IMR-90 (cell line): ENCODE measurements at regions not wholly inside any gene's neighbourhood (a gene's known extent, or its start where the extent isn't known, plus 50 kb on each side); places are given as distances from the start of the nearest gene placed in this dataset.

Experiments
- ATAC-seq: fragments of 200-7000 bp; cut with Tn5 transposase; 2 replicates; pipeline ENCODE4 v1.9.1; 2020; ENCODE audit warnings: low read depth, mild to moderate bottlenecking, moderate library complexity
- BruUV-seq: library from RNA; stranded (reverse); fragments of 400-500 nt; replicated peaks from 2 replicates; lab custom pipeline; 2021; lab: Mats Ljungman, UMichigan
- CTCF ChIA-PET: fragments of 300-600 bp; formaldehyde crosslinking; extraction: SDS; loops from one replicate; lab custom pipeline; 2021; ENCODE audit warnings: antibody characterized with exemption; lab: Yijun Ruan, JAX
- POLR2A ChIA-PET: fragments of 300-600 bp; sonication (Branson Sonifier 250); formaldehyde crosslinking; loops from one replicate; lab custom pipeline; 2022; ENCODE audit warnings: antibody characterized with exemption; ENCODE audit not compliant: unreplicated experiment; lab: Charles Lee
- DNase-seq: peaks from one replicate; pipeline ENCODE4 v3.0.0; 2013
- H2AFZ ChIP-seq: replicated peaks from 2 replicates; pipeline ENCODE3; 2013; ENCODE audit warnings: low read length, mild to moderate bottlenecking; ENCODE audit not compliant: poor library complexity
- H2AK5ac ChIP-seq: 2 replicates; pipeline ENCODE4 v1.6.1; 2013; ENCODE audit warnings: low read depth, low read length, inconsistent platforms
- H2AK9ac ChIP-seq: replicated peaks from 2 replicates; pipeline ENCODE3; 2013; ENCODE audit warnings: mild to moderate bottlenecking, low read depth, low read length, moderate library complexity; ENCODE audit not compliant: poor library complexity
- H2BK120ac ChIP-seq: 2 replicates; pipeline ENCODE4 v1.6.1; 2013; ENCODE audit warnings: low read depth, low read length, inconsistent platforms
- H2BK15ac ChIP-seq: 3 replicates; pipeline ENCODE4 v1.6.1; 2013; ENCODE audit warnings: low read depth, low read length, inconsistent platforms
- H2BK20ac ChIP-seq: 2 replicates; pipeline ENCODE4 v1.6.1; 2013; ENCODE audit warnings: low read depth, mild to moderate bottlenecking, inconsistent platforms, low read length, moderate library complexity
- H2BK5ac ChIP-seq: 2 replicates; pipeline ENCODE4 v1.6.1; 2013; ENCODE audit warnings: mild to moderate bottlenecking, low read depth, low read length, inconsistent platforms; ENCODE audit not compliant: poor library complexity, severe bottlenecking
- H3K14ac ChIP-seq: replicated peaks from 2 replicates; pipeline ENCODE4 v1.6.1; 2013; ENCODE audit warnings: low read depth, low read length, inconsistent platforms
- H3K18ac ChIP-seq: 2 replicates; pipeline ENCODE4 v1.6.1; 2013; ENCODE audit warnings: low read depth, low read length, control low read depth
- H3K23ac ChIP-seq: 2 replicates; pipeline ENCODE4 v1.6.1; 2013; ENCODE audit warnings: low read depth, low read length, inconsistent platforms
- H3K27ac ChIP-seq: 2 replicates; pipeline ENCODE4 v1.5.1; 2013; ENCODE audit warnings: mild to moderate bottlenecking, control low read depth, low read length; ENCODE audit not compliant: insufficient read depth
- H3K27me3 ChIP-seq: 2 replicates; pipeline ENCODE4 v1.6.1; 2013; ENCODE audit warnings: low read length; ENCODE audit not compliant: control insufficient read depth, insufficient read depth
- H3K36me3 ChIP-seq: 2 replicates; pipeline ENCODE4 v1.6.1; 2013; ENCODE audit warnings: low read length, mixed read lengths; ENCODE audit not compliant: control insufficient read depth, insufficient read depth
- H3K4ac ChIP-seq: 2 replicates; pipeline ENCODE4 v1.6.1; 2013; ENCODE audit warnings: low read depth, low read length, inconsistent platforms
- H3K4me1 ChIP-seq: 2 replicates; pipeline ENCODE4 v1.6.1; 2013; ENCODE audit warnings: low read length, mixed read lengths; ENCODE audit not compliant: control insufficient read depth, insufficient read depth
- H3K4me2 ChIP-seq: 2 replicates; pipeline ENCODE4 v1.6.1; 2013; ENCODE audit warnings: low read depth, mild to moderate bottlenecking, control low read depth, low read length, moderate library complexity
- H3K4me3 ChIP-seq: 2 replicates; pipeline ENCODE4 v1.5.1; 2013; ENCODE audit warnings: low read depth, mild to moderate bottlenecking, control low read depth, low read length, moderate library complexity; ENCODE audit not compliant: insufficient read depth
- H3K56ac ChIP-seq: 2 replicates; pipeline ENCODE4 v1.6.1; 2013; ENCODE audit warnings: low read length, inconsistent platforms; ENCODE audit not compliant: insufficient read depth; ENCODE audit errors: extremely low read depth
- H3K79me1 ChIP-seq, 2 experiments: 2 replicates each; pipeline ENCODE4 v1.6.1; 2013; ENCODE audit warnings: low read length in 2 of 2, inconsistent platforms in 1 of 2, low read depth in 1 of 2
- H3K9ac ChIP-seq: 2 replicates; pipeline ENCODE4 v1.6.1; 2013; ENCODE audit warnings: low read depth, low read length, control low read depth
- H3K9me1 ChIP-seq: 2 replicates; pipeline ENCODE4 v1.6.1; 2013; ENCODE audit warnings: low read length, inconsistent platforms; ENCODE audit not compliant: insufficient read depth
- H3K9me3 ChIP-seq: 2 replicates; pipeline ENCODE4 v1.6.1; 2013; ENCODE audit warnings: low read length; ENCODE audit not compliant: control insufficient read depth, insufficient read depth
- H4K20me1 ChIP-seq: 2 replicates; pipeline ENCODE4 v1.6.1; 2013; ENCODE audit warnings: low read length, inconsistent platforms; ENCODE audit not compliant: insufficient read depth
- H4K5ac ChIP-seq: 2 replicates; pipeline ENCODE4 v1.6.1; 2013; ENCODE audit warnings: mild to moderate bottlenecking, low read depth, low read length, control low read depth
- H4K8ac ChIP-seq, 2 experiments: 2 replicates each; pipeline ENCODE4 v1.6.1; 2013; ENCODE audit warnings: low read depth in 2 of 2, low read length in 2 of 2, control low read depth in 1 of 2, inconsistent platforms in 1 of 2
- H4K91ac ChIP-seq: 2 replicates; pipeline ENCODE4 v1.6.1; 2013; ENCODE audit warnings: low read depth, low read length, inconsistent platforms; ENCODE audit not compliant: insufficient read depth
- BHLHE40 ChIP-seq: fragments of 150-350 bp; IDR thresholded peaks from 2 replicates; pipeline ENCODE4 v1.6.1; 2016; ENCODE audit warnings: mild to moderate bottlenecking, low read depth, low read length
- CEBPB ChIP-seq: IDR thresholded peaks from 2 replicates; pipeline ENCODE4 v1.6.1; 2012; ENCODE audit warnings: low read depth, low read length, improper control_type of control experiment
- CHD1 ChIP-seq: IDR thresholded peaks from 2 replicates; pipeline ENCODE4 v1.6.1; 2012; ENCODE audit warnings: low read depth, low read length, improper control_type of control experiment
- CTCF ChIP-seq: conservative IDR thresholded peaks from 2 replicates; pipeline ENCODE4 v1.5.1; 2012; ENCODE audit warnings: mild to moderate bottlenecking, low read depth, low read length, improper control_type of control experiment
- ELK1 ChIP-seq: fragments of 150-350 bp; IDR thresholded peaks from 2 replicates; pipeline ENCODE4 v1.6.1; 2016; ENCODE audit warnings: low read depth, mild to moderate bottlenecking, low read length, moderate library complexity, borderline replicate concordance
- FOS ChIP-seq: fragments of 150-350 bp; IDR thresholded peaks from 2 replicates; pipeline ENCODE4 v1.6.1; 2016; ENCODE audit warnings: low read depth, low read length
- MAFK ChIP-seq: IDR thresholded peaks from 2 replicates; pipeline ENCODE4 v1.6.1; 2012; ENCODE audit warnings: low read depth, low read length, improper control_type of control experiment
- MAZ ChIP-seq: IDR thresholded peaks from 2 replicates; pipeline ENCODE4 v1.6.1; 2012; ENCODE audit warnings: low read depth, mild to moderate bottlenecking, low read length, improper control_type of control experiment, moderate library complexity, borderline replicate concordance
- MXI1 ChIP-seq: IDR thresholded peaks from 2 replicates; pipeline ENCODE4 v1.6.1; 2012; ENCODE audit warnings: low read depth, mild to moderate bottlenecking, low read length, moderate library complexity, borderline replicate concordance
- NFE2L2 ChIP-seq: fragments of 150-350 bp; IDR thresholded peaks from 2 replicates; pipeline ENCODE4 v1.6.1; 2016; ENCODE audit warnings: low read depth, mild to moderate bottlenecking, low read length
- POLR2A ChIP-seq: IDR thresholded peaks from 2 replicates; pipeline ENCODE4 v1.6.1; 2012; ENCODE audit warnings: mild to moderate bottlenecking, low read depth, low read length
- RAD21 ChIP-seq: IDR thresholded peaks from 2 replicates; pipeline ENCODE4 v1.6.1; 2012; ENCODE audit warnings: low read length, improper control_type of control experiment
- RCOR1 ChIP-seq: IDR thresholded peaks from 2 replicates; pipeline ENCODE4 v1.6.1; 2012; ENCODE audit warnings: mild to moderate bottlenecking, low read length, improper control_type of control experiment; ENCODE audit not compliant: insufficient replicate concordance
- RFX5 ChIP-seq: IDR thresholded peaks from 2 replicates; pipeline ENCODE4 v1.8.0; 2012; ENCODE audit warnings: low read depth, mild to moderate bottlenecking, low read length, moderate library complexity
- USF2 ChIP-seq: fragments of 150-350 bp; IDR thresholded peaks from 2 replicates; pipeline ENCODE4 v1.6.1; 2017; ENCODE audit warnings: mild to moderate bottlenecking, antibody characterized with exemption, low read length, low read depth
- whole genome bisulfite sequencing, 2 experiments: methylation state at CpG; one replicate each; pipeline versions ENCODE4 v1.1.5 to v1.1.7; 2013; ENCODE audit warnings: missing lambda C conversion rate in 2 of 2; ENCODE audit not compliant: insufficient read length in 1 of 2; ENCODE audit errors: extremely low coverage in 2 of 2; 5-methylcytosine and 5-hydroxymethylcytosine counted together
- dilution Hi-C: fragments of 300-500 bp; cut with HindIII; formaldehyde crosslinking; loops from one replicate; pipeline ENCODE4 v1.14.3; 2018; ENCODE audit warnings: low sequenced_read_pairs; ENCODE audit not compliant: unreplicated experiment
- in situ Hi-C: fragments of 300-500 bp; cut with MboI; formaldehyde crosslinking; loops from 3 replicates; pipeline ENCODE4 v1.14.3; 2019; ENCODE audit warnings: low sequenced_read_pairs, inconsistent platforms, mixed read lengths
- intact Hi-C: fragments of 100-400 bp; cut with micrococcal nuclease; formaldehyde crosslinking; loops from 2 replicates; pipeline ENCODE4 v1.10.0; 2022

GRCh38 chr3:82496890-82497560, 735.6 kb upstream of the GBE1 start:
- H3K27ac ChIP-seq, result no peak overlapping the region
- no peak overlapping the region for H2BK15ac ChIP-seq
- no CpG with 5 or more reads among the region's 8 CpGs for WGBS, 2 experiments
- H2BK5ac ChIP-seq, result no peak overlapping the region
- no peaks in the 10 kb centered on the region for H4K20me1 ChIP-seq
- no peak overlapping the region for H3K18ac ChIP-seq
- no peak overlapping the region for H4K91ac ChIP-seq
- H3K4me3 ChIP-seq, result no peak overlapping the region
- no peak overlapping the region for H3K23ac ChIP-seq
- no peak for ATAC-seq
- no peak overlapping the region for H4K5ac ChIP-seq
- peaks cover 8% of the 10 kb centered on the region; the same call in 1 of the 2 replicates for H3K9me3 ChIP-seq
- no peak for DNase-seq
- H3K9me1 ChIP-seq, result no peaks in the 10 kb centered on the region
- TF ChIP-seq RAD21 (no peak), CEBPB (no peak), NFE2L2 (no peak), MAZ (no peak), CHD1 (no peak), POLR2A (no peak), MAFK (no peak), BHLHE40 (no peak), MXI1 (no peak), RCOR1 (no peak), FOS (no peak), RFX5 (no peak), CTCF (no peak), ELK1 (no peak), USF2 (no peak)
- no peaks in the 10 kb centered on the region for H3K4me1 ChIP-seq
- no peak overlapping the region for H3K4me2 ChIP-seq
- H3K27me3 ChIP-seq, result no peaks in the 10 kb centered on the region
- in situ Hi-C loops (no loop called here), dilution Hi-C loops (no loop called here), intact Hi-C loops (no loop called here)
- POLR2A ChIA-PET, result no interaction called here
- no peak overlapping the region for H2BK120ac ChIP-seq
- no peak overlapping the region for H3K9ac ChIP-seq
- no peak overlapping the region for H4K8ac ChIP-seq
- no peak overlapping the region for H2BK20ac ChIP-seq
- H2AK5ac ChIP-seq, result no peak overlapping the region
- no peak overlapping the region for H3K4ac ChIP-seq
- no peaks in the 10 kb centered on the region for H3K36me3 ChIP-seq
- H2AFZ ChIP-seq, result no peak overlapping the region
- CTCF ChIA-PET, result no interaction called here
- no peak overlapping the region for H2AK9ac ChIP-seq
- BruUV-seq, result no TSS peak
- H3K14ac ChIP-seq, result no peak overlapping the region
- H3K56ac ChIP-seq, result no peak overlapping the region
- H3K79me1 ChIP-seq, result no peaks in the 10 kb centered on the region
